PFSK-1 (cell line): ENCODE measurements at regions not wholly inside any gene's neighbourhood (a gene's known extent, or its start where the extent isn't known, plus 50 kb on each side); places are given as distances from the start of the nearest gene placed in this dataset.

Experiments
- FOXP2 ChIP-seq: optimal IDR thresholded peaks from 2 replicates; pipeline ENCODE3; 2011; ENCODE audit warnings: borderline replicate concordance, control low read depth, inconsistent platforms; ENCODE audit not compliant: insufficient read depth; ENCODE audit errors: extremely low read length, extremely low read depth
- POLR2AphosphoS5 ChIP-seq: IDR thresholded peaks from 2 replicates; pipeline ENCODE4 v1.6.1; 2012; ENCODE audit warnings: low read depth, mild to moderate bottlenecking, control low read depth, low read length, moderate library complexity
- REST ChIP-seq, 2 experiments: IDR thresholded peaks; 2 replicates each; pipeline versions ENCODE4 v1.6.1 to v1.8.0; 2011 to 2012; ENCODE audit warnings: low read depth in 2 of 2, low read length in 2 of 2, control low read depth in 1 of 2, inconsistent platforms in 1 of 2, mild to moderate bottlenecking in 1 of 2, moderate library complexity in 1 of 2; ENCODE audit not compliant: insufficient read depth in 1 of 2
- SIN3A ChIP-seq: IDR thresholded peaks from 2 replicates; pipeline ENCODE4 v1.6.1; 2012; ENCODE audit warnings: mild to moderate bottlenecking, low read length, moderate library complexity, borderline replicate concordance; ENCODE audit not compliant: insufficient read depth
- TAF1 ChIP-seq: IDR thresholded peaks from 2 replicates; pipeline ENCODE4 v1.6.1; 2012; ENCODE audit warnings: low read length, control low read depth, borderline replicate concordance; ENCODE audit not compliant: insufficient read depth

- no peak for TF ChIP-seq REST (IDR thresholded peaks at IDR 0.05; ENCODE audit: insufficient read depth in 1 of 2, low read depth in 2 of 2, low read length in 2 of 2)
- TF ChIP-seq POLR2AphosphoS5, result no peak
- no peak for TF ChIP-seq SIN3A
- TF ChIP-seq TAF1, result no peak
- TF ChIP-seq FOXP2, result no peak
Observed at GRCh38 chr7:127473409-127473808, 80.9 kb upstream of the ZNF800 start.
